ENCODE measurements at regions not wholly inside any gene's neighbourhood (a gene's known extent, or its start where the extent isn't known, plus 50 kb on each side); places are given as distances from the start of the nearest gene placed in this dataset.

DNA sequence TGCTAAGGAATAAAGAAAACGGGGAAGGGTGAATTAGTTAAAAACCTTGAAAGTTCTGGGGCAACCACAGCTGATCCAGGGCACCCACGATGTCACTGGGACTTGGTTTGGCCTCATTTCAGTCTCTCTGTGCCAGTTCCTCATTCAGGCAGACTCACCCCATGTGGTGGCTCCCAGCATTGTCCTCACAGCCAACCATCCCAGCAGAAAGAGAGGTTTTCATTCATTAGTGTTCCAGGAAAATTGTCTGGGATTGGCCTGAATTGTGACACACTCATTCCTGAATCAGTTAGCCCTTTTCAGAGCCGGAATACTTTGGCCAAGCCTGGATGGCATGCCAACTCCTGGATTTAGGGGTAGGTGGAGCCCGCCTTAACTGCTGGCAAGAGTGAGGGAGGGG is 367.7 kb downstream of the PRDM2 start:
- intact Hi-C loops (cut with DNase I): no loop called here
- Histone ChIP-seq H3K4me1 (replicated peaks in 1 of 2) (no peaks in the 10 kb centered on the region), H3K9me3 (replicated peaks in 1 of 3) (no peaks in the 10 kb centered on the region), H3K4me3 (no peak overlapping the region), H3K36me3 (replicated peaks in 1 of 2) (no peaks in the 10 kb centered on the region), H3K27me3 (no peaks in the 10 kb centered on the region), H3K27ac (no peak overlapping the region)
- no peak for DNase-seq
- 64 to 70% (median 66%) methylated on average over 4 of the region's 4 CpGs for WGBS, 4 donors
- TF ChIP-seq, protein P1, sequence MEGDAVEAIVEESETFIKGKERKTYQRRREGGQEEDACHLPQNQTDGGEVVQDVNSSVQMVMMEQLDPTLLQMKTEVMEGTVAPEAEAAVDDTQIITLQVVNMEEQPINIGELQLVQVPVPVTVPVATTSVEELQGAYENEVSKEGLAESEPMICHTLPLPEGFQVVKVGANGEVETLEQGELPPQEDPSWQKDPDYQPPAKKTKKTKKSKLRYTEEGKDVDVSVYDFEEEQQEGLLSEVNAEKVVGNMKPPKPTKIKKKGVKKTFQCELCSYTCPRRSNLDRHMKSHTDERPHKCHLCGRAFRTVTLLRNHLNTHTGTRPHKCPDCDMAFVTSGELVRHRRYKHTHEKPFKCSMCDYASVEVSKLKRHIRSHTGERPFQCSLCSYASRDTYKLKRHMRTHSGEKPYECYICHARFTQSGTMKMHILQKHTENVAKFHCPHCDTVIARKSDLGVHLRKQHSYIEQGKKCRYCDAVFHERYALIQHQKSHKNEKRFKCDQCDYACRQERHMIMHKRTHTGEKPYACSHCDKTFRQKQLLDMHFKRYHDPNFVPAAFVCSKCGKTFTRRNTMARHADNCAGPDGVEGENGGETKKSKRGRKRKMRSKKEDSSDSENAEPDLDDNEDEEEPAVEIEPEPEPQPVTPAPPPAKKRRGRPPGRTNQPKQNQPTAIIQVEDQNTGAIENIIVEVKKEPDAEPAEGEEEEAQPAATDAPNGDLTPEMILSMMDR (IDR thresholded peaks at IDR 0.05): no peak
- TF ChIP-seq POLR2A (IDR thresholded peaks at IDR 0.05): no peak

DNA sequence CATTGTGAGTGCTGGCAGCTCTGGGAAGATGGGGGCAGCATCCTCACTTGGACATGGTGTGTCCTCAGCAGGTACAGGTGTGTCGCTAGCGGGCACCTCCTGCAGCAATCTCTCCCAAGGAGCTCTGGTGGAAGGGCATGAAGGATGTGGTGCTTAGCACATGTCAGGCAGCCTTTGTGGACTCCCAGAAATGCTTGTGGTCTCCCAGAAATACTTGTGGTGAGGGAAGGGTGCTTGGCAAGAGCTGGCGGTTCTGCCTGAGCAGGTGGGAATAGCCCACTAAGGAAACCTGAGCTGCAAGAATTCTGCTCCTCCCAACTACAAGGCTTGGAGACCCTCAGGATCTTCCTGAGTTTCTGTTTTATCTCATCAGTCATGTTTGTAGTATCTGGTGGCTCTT is 371.6 kb downstream of the PRDM2 start:
- Histone ChIP-seq H3K4me1 (replicated peaks in 1 of 2) (no peaks in the 10 kb centered on the region), H3K36me3 (replicated peaks in 1 of 2) (no peaks in the 10 kb centered on the region), H3K27ac (no peak overlapping the region), H3K4me3 (no peak overlapping the region), H3K27me3 (no peaks in the 10 kb centered on the region), H3K9me3 (replicated peaks in 1 of 3) (no peaks in the 10 kb centered on the region)
- intact Hi-C loops (cut with DNase I): no loop called here
- DNase-seq: no peak
- TF ChIP-seq, protein P1 (IDR thresholded peaks at IDR 0.05): no peak
- no peak for TF ChIP-seq POLR2A (IDR thresholded peaks at IDR 0.05)
- WGBS, 4 donors: 71 to 92% (median 89%) methylated on average over 3 of the region's 3 CpGs

DNA sequence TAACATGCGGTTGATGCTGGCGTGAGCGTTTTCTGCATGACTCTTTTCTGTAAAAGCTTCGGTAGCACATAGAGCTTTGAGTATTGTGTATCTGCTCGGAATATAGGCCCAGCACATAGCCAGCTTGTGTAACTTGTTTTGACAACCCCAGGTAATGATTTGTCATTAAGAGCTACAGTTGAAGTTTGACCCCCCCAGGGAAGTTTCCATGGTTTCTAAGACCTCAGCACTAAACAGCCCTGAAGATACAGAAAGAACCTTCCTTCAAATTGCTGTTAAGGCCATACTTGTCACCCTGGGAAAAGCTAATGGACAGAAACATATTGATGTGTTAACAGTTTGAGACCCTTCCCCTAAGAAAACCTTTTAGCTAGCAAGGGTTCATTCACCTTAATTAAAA is 380.7 kb downstream of the PRDM2 start:
- Histone ChIP-seq H3K27ac (no peak overlapping the region), H3K36me3 (replicated peaks in 1 of 2) (no peaks in the 10 kb centered on the region), H3K4me3 (no peak overlapping the region), H3K9me3 (replicated peaks in 1 of 3) (no peaks in the 10 kb centered on the region), H3K4me1 (replicated peaks in 1 of 2) (no peaks in the 10 kb centered on the region), H3K27me3 (no peaks in the 10 kb centered on the region)
- no peak for TF ChIP-seq POLR2A (IDR thresholded peaks at IDR 0.05)
- TF ChIP-seq, protein P1 (IDR thresholded peaks at IDR 0.05): no peak
- intact Hi-C loops (cut with DNase I): no loop called here
- no peak for DNase-seq
- WGBS, 4 donors: 88 to 89% (median 89%) methylated on average over 5 of the region's 5 CpGs

DNA sequence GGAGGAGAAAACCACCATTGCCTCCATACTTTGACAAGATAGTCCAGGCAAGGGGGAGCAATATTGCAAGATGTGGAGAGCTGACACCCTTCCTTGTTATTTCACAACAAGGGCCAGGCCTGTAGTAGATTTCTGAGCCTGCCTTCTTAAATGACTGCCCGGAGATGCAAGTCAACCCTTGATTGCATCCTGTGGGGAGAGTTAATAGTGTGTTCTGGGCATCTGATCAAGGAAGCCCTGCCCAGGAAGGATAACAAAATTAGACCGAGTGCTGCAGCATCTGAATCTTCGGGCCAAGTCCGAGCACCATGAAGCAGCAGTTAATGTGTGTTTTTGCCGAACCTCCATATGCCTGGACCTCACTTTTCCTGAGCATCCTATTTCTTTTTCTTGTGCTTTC is 382.3 kb downstream of the PRDM2 start:
- Histone ChIP-seq H3K9me3 (replicated peaks in 1 of 3) (no peaks in the 10 kb centered on the region), H3K4me1 (replicated peaks in 1 of 2) (no peaks in the 10 kb centered on the region), H3K36me3 (replicated peaks in 1 of 2) (no peaks in the 10 kb centered on the region), H3K27ac (no peak overlapping the region), H3K4me3 (no peak overlapping the region), H3K27me3 (no peaks in the 10 kb centered on the region)
- TF ChIP-seq POLR2A (IDR thresholded peaks at IDR 0.05): no peak
- TF ChIP-seq, protein P1 (IDR thresholded peaks at IDR 0.05): no peak
- 57 to 79% (median 61%) methylated on average over 5 of the region's 5 CpGs for WGBS, 4 donors
- intact Hi-C loops (cut with DNase I): no loop called here
- no peak for DNase-seq
